ENCODE measurements at regions not wholly inside any gene's neighbourhood (a gene's known extent, or its start where the extent isn't known, plus 50 kb on each side); places are given as distances from the start of the nearest gene placed in this dataset.
A peak's percentile ranks its signal among the peaks of the same experiment; 100 is the strongest.

DNA sequence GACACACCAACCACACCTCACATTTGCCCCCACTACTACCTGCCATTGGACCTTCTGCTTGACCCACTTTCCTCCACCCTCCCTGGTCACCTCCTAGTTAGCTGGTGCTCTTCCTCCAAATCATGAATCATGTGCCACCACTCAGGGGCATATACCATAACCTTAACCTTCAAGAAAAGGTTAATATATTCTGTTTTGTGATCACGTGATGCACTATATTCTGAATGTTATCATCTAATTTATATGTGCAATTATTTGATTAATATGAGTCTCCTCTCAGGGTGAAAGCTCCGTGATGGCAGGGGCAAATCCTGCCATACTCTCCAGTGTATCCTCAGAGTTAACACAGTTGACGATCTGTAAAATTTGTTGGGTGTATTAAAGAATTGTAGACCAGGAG is 635.5 kb downstream of the XPNPEP1 start:
- no peak overlapping the region for H3K4me3 ChIP-seq
- H3K4me1 ChIP-seq (ENCODE audit: low read depth): no peaks in the 10 kb centered on the region
- no peak for DNase-seq
- no peaks in the 10 kb centered on the region for H3K36me3 ChIP-seq (ENCODE audit: low read depth)
- no peaks in the 10 kb centered on the region for H3K9me3 ChIP-seq
- intact Hi-C loops (cut with DNase I, micrococcal nuclease): no loop called here
- no peak for TF ChIP-seq CTCF (IDR thresholded peaks at IDR 0.05)
- no peak for ATAC-seq

GRCh38 chr10:109282510-109282909 is 640.8 kb downstream of the XPNPEP1 start:
- H3K4me1 ChIP-seq (ENCODE audit: low read depth): no peaks in the 10 kb centered on the region
- H3K36me3 ChIP-seq (ENCODE audit: low read depth): no peaks in the 10 kb centered on the region
- TF ChIP-seq CTCF (IDR thresholded peaks at IDR 0.05): no peak
- ATAC-seq: no peak
- H3K4me3 ChIP-seq: no peak overlapping the region
- H3K9me3 ChIP-seq: no peaks in the 10 kb centered on the region
- no peak for DNase-seq
- intact Hi-C loops (cut with DNase I, micrococcal nuclease): no loop called here

GRCh38 chr10:109281347-109281746 is 642.0 kb downstream of the XPNPEP1 start:
- intact Hi-C loops (cut with DNase I, micrococcal nuclease): no loop called here
- DNase-seq (no peak), ATAC-seq (no peak)
- Histone ChIP-seq H3K36me3 (ENCODE audit: low read depth) (no peaks in the 10 kb centered on the region), H3K9me3 (no peaks in the 10 kb centered on the region), H3K4me1 (ENCODE audit: low read depth) (no peaks in the 10 kb centered on the region), H3K4me3 (no peak overlapping the region)
- TF ChIP-seq CTCF (IDR thresholded peaks at IDR 0.05): no peak

DNA sequence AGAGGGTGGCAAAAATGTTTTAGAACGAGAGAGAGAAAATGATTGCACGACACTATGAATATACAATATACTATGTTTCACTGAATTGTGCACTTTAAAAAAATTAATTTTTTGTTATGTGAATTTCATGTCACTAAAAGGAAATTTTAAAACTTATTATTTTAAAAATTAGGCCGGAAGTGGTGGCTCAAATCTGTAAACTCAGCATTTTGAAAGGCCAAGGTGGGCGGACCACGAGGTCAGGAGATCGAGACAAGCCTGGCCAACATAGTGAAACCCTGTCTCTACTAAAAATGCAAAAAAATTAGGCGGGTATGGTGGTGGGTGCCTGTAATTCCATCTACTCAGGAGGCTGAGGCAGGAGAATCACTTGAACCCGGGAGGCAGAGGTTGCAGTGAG is 642.5 kb downstream of the XPNPEP1 start:
- intact Hi-C loops (cut with DNase I, micrococcal nuclease): no loop called here

DNA sequence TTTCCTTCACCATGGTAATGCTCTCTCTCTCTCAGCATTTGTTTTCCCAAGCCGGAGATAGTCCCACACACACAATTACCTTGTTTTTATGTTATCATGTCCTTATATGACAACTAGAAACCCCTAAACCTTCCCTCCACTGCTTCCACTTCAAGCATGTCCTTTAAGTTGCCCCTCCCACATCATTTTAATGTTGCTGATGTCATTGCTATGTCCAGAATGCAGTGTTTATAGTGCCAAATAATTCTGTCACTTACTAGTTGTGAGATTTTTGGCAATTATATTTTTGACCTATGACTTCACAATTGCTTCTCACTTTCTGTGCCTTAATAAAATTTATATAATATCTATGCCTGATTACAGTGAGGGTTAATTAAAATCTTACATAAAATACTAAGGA is 645.9 kb downstream of the XPNPEP1 start:
- no peaks in the 10 kb centered on the region for H3K4me1 ChIP-seq (ENCODE audit: low read depth)
- H3K9me3 ChIP-seq: no peaks in the 10 kb centered on the region
- no peaks in the 10 kb centered on the region for H3K36me3 ChIP-seq (ENCODE audit: low read depth)
- intact Hi-C loops (cut with DNase I, micrococcal nuclease): no loop called here
- no peak overlapping the region for H3K4me3 ChIP-seq
- ATAC-seq (no peak), DNase-seq (no peak)
- no peak for TF ChIP-seq CTCF (IDR thresholded peaks at IDR 0.05)

More for the DNA sequence above, 642.5 kb downstream of the XPNPEP1 start:
- no peaks in the 10 kb centered on the region for H3K36me3 ChIP-seq (ENCODE audit: low read depth)
- DNase-seq: no peak
- no peak overlapping the region for H3K4me3 ChIP-seq
- TF ChIP-seq CTCF (IDR thresholded peaks at IDR 0.05): no peak
- H3K4me1 ChIP-seq (ENCODE audit: low read depth): no peaks in the 10 kb centered on the region
- no peaks in the 10 kb centered on the region for H3K9me3 ChIP-seq
- ATAC-seq: no peak

DNA sequence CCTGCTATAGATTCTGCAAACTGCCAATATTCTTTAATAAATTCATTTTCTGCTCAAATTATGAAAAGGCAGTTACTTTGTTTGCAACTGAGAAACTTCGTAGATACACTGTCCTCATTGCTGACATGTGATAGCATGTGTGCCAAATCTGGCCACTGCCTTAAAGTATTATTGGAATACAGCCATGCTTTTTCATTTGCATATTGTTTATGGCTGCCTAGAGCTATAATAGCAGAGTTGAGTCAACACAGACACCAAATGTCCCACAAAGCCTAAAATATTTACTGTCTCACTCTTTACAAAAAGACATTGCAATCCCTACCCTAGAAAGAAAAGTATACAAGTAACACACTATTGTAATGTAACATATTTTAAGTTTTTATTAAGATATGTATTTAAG is 647.4 kb downstream of the XPNPEP1 start:
- Histone ChIP-seq H3K4me3 (no peak overlapping the region), H3K4me1 (ENCODE audit: low read depth) (no peaks in the 10 kb centered on the region), H3K36me3 (ENCODE audit: low read depth) (no peaks in the 10 kb centered on the region), H3K9me3 (no peaks in the 10 kb centered on the region)
- peak; percentile 31 for ATAC-seq
- DNase-seq: peak in 1 of 3 donors; percentile 10
- TF ChIP-seq CTCF (IDR thresholded peaks at IDR 0.05): no peak
- intact Hi-C loops (cut with DNase I, micrococcal nuclease): no loop called here

Measured in mucosa of descending colon (tissue), 3 donors.